ENCODE measurements at regions not wholly inside any gene's neighbourhood (a gene's known extent, or its start where the extent isn't known, plus 50 kb on each side); places are given as distances from the start of the nearest gene placed in this dataset.

GRCh38 chr3:56883828-56884227, 82.1 kb upstream of the ARHGEF3 start:
- H3K27me3 ChIP-seq (ENCODE audit: insufficient read depth, low read length): 0 out of 2 replicates have a peak, but pooled peaks cover 4% of the 10 kb centered on the region
- H3K4me1 ChIP-seq (ENCODE audit: control insufficient read depth, insufficient read depth, low read length, unreplicated experiment): peaks cover 18% of the 10 kb centered on the region
- no peak overlapping the region for H3K27ac ChIP-seq (ENCODE audit: low read depth, low read length)
- H2AFZ ChIP-seq (ENCODE audit: low read length, unreplicated experiment): no peak overlapping the region
- H3K36me3 ChIP-seq (ENCODE audit: insufficient read depth, low read length): no peaks in the 10 kb centered on the region
- H3K79me2 ChIP-seq (ENCODE audit: control insufficient read depth, insufficient read depth, low read length, unreplicated experiment): no peaks in the 10 kb centered on the region
- H3K4me3 ChIP-seq (ENCODE audit: low read depth, low read length): no peak overlapping the region

- Histone ChIP-seq H3K27ac (ENCODE audit: low read depth, low read length) (no peak overlapping the region), H3K27me3 (ENCODE audit: insufficient read depth, low read length) (0 out of 2 replicates have a peak, but pooled peaks cover 4% of the 10 kb centered on the region), H3K4me1 (ENCODE audit: control insufficient read depth, insufficient read depth, low read length, unreplicated experiment) (peaks cover 18% of the 10 kb centered on the region), H3K79me2 (ENCODE audit: control insufficient read depth, insufficient read depth, low read length, unreplicated experiment) (no peaks in the 10 kb centered on the region), H3K36me3 (ENCODE audit: insufficient read depth, low read length) (no peaks in the 10 kb centered on the region), H3K4me3 (ENCODE audit: low read depth, low read length) (no peak overlapping the region), H2AFZ (ENCODE audit: low read length, unreplicated experiment) (no peak overlapping the region)
Measured at GRCh38 chr3:56882896-56883295, 81.1 kb upstream of the ARHGEF3 start.

- 0 out of 2 replicates have a peak, but pooled peaks cover 3% of the 10 kb centered on the region for H3K27me3 ChIP-seq (ENCODE audit: insufficient read depth, low read length)
- H2AFZ ChIP-seq (ENCODE audit: low read length, unreplicated experiment): no peak overlapping the region
- H3K79me2 ChIP-seq (ENCODE audit: control insufficient read depth, insufficient read depth, low read length, unreplicated experiment): no peaks in the 10 kb centered on the region
- H3K36me3 ChIP-seq (ENCODE audit: insufficient read depth, low read length): no peaks in the 10 kb centered on the region
- no peak overlapping the region for H3K4me3 ChIP-seq (ENCODE audit: low read depth, low read length)
- no peak overlapping the region for H3K27ac ChIP-seq (ENCODE audit: low read depth, low read length)
- H3K4me1 ChIP-seq (ENCODE audit: control insufficient read depth, insufficient read depth, low read length, unreplicated experiment): peaks cover 18% of the 10 kb centered on the region
Measured at GRCh38 chr3:56881841-56882240, 80.1 kb upstream of the ARHGEF3 start.

- H3K27me3 ChIP-seq (ENCODE audit: insufficient read depth, low read length): no peaks in the 10 kb centered on the region
- H3K27ac ChIP-seq (ENCODE audit: low read depth, low read length): no peak overlapping the region
- no peak overlapping the region for H3K4me3 ChIP-seq (ENCODE audit: low read depth, low read length)
- H2AFZ ChIP-seq (ENCODE audit: low read length, unreplicated experiment): no peak overlapping the region
- H3K79me2 ChIP-seq (ENCODE audit: control insufficient read depth, insufficient read depth, low read length, unreplicated experiment): no peaks in the 10 kb centered on the region
- peaks cover 18% of the 10 kb centered on the region for H3K4me1 ChIP-seq (ENCODE audit: control insufficient read depth, insufficient read depth, low read length, unreplicated experiment)
- H3K36me3 ChIP-seq (ENCODE audit: insufficient read depth, low read length): no peaks in the 10 kb centered on the region
Measured at GRCh38 chr3:56880720-56881575, 79.2 kb upstream of the ARHGEF3 start.

GRCh38 chr3:56879436-56880215, 77.9 kb upstream of the ARHGEF3 start:
- H3K27ac ChIP-seq (ENCODE audit: low read depth, low read length): no peak overlapping the region
- no peaks in the 10 kb centered on the region for H3K27me3 ChIP-seq (ENCODE audit: insufficient read depth, low read length)
- peaks cover 18% of the 10 kb centered on the region for H3K4me1 ChIP-seq (ENCODE audit: control insufficient read depth, insufficient read depth, low read length, unreplicated experiment)
- H2AFZ ChIP-seq (ENCODE audit: low read length, unreplicated experiment): no peak overlapping the region
- no peaks in the 10 kb centered on the region for H3K36me3 ChIP-seq (ENCODE audit: insufficient read depth, low read length)
- H3K4me3 ChIP-seq (ENCODE audit: low read depth, low read length): no peak overlapping the region
- no peaks in the 10 kb centered on the region for H3K79me2 ChIP-seq (ENCODE audit: control insufficient read depth, insufficient read depth, low read length, unreplicated experiment)

- Histone ChIP-seq H3K27me3 (ENCODE audit: insufficient read depth, low read length) (no peaks in the 10 kb centered on the region), H3K4me3 (ENCODE audit: low read depth, low read length) (no peak overlapping the region), H2AFZ (ENCODE audit: low read length, unreplicated experiment) (no peak overlapping the region), H3K36me3 (ENCODE audit: insufficient read depth, low read length) (no peaks in the 10 kb centered on the region), H3K27ac (ENCODE audit: low read depth, low read length) (no peak overlapping the region), H3K79me2 (ENCODE audit: control insufficient read depth, insufficient read depth, low read length, unreplicated experiment) (no peaks in the 10 kb centered on the region), H3K4me1 (ENCODE audit: control insufficient read depth, insufficient read depth, low read length, unreplicated experiment) (peaks cover 18% of the 10 kb centered on the region)
Measured at GRCh38 chr3:56878074-56878473, 76.3 kb upstream of the ARHGEF3 start.

- H3K4me1 ChIP-seq (ENCODE audit: control insufficient read depth, insufficient read depth, low read length, unreplicated experiment): peaks cover 18% of the 10 kb centered on the region
Measured at GRCh38 chr3:56876916-56877315, 75.2 kb upstream of the ARHGEF3 start.

GRCh38 chr3:56874269-56874668, 72.5 kb upstream of the ARHGEF3 start:
- Histone ChIP-seq H3K27me3 (ENCODE audit: insufficient read depth, low read length) (no peaks in the 10 kb centered on the region), H3K79me2 (ENCODE audit: control insufficient read depth, insufficient read depth, low read length, unreplicated experiment) (no peaks in the 10 kb centered on the region), H3K4me3 (ENCODE audit: low read depth, low read length) (no peak overlapping the region), H3K36me3 (ENCODE audit: insufficient read depth, low read length) (no peaks in the 10 kb centered on the region), H3K27ac (ENCODE audit: low read depth, low read length) (no peak overlapping the region), H3K4me1 (ENCODE audit: control insufficient read depth, insufficient read depth, low read length, unreplicated experiment) (peaks cover 9% of the 10 kb centered on the region), H2AFZ (ENCODE audit: low read length, unreplicated experiment) (no peak overlapping the region)

More at GRCh38 chr3:56876916-56877315, 75.2 kb upstream of the ARHGEF3 start:
- H3K79me2 ChIP-seq (ENCODE audit: control insufficient read depth, insufficient read depth, low read length, unreplicated experiment): no peaks in the 10 kb centered on the region
- no peaks in the 10 kb centered on the region for H3K27me3 ChIP-seq (ENCODE audit: insufficient read depth, low read length)
- no peak overlapping the region for H2AFZ ChIP-seq (ENCODE audit: low read length, unreplicated experiment)
- no peak overlapping the region for H3K27ac ChIP-seq (ENCODE audit: low read depth, low read length)
- H3K4me3 ChIP-seq (ENCODE audit: low read depth, low read length): no peak overlapping the region
- H3K36me3 ChIP-seq (ENCODE audit: insufficient read depth, low read length): no peaks in the 10 kb centered on the region

- H2AFZ ChIP-seq (ENCODE audit: low read length, unreplicated experiment): no peak overlapping the region
- H3K4me1 ChIP-seq (ENCODE audit: control insufficient read depth, insufficient read depth, low read length, unreplicated experiment): peaks cover 7% of the 10 kb centered on the region
- no peak overlapping the region for H3K27ac ChIP-seq (ENCODE audit: low read depth, low read length)
Measured at GRCh38 chr3:56870436-56870835, 68.7 kb upstream of the ARHGEF3 start.

GRCh38 chr3:56869157-56869889, 67.6 kb upstream of the ARHGEF3 start:
- Histone ChIP-seq H3K4me1 (ENCODE audit: control insufficient read depth, insufficient read depth, low read length, unreplicated experiment) (peaks cover 7% of the 10 kb centered on the region), H3K36me3 (ENCODE audit: insufficient read depth, low read length) (no peaks in the 10 kb centered on the region), H2AFZ (ENCODE audit: low read length, unreplicated experiment) (no peak overlapping the region), H3K4me3 (ENCODE audit: low read depth, low read length) (no peak overlapping the region), H3K27ac (ENCODE audit: low read depth, low read length) (no peak overlapping the region), H3K79me2 (ENCODE audit: control insufficient read depth, insufficient read depth, low read length, unreplicated experiment) (no peaks in the 10 kb centered on the region), H3K27me3 (ENCODE audit: insufficient read depth, low read length) (no peaks in the 10 kb centered on the region)

More at GRCh38 chr3:56870436-56870835, 68.7 kb upstream of the ARHGEF3 start:
- no peaks in the 10 kb centered on the region for H3K36me3 ChIP-seq (ENCODE audit: insufficient read depth, low read length)
- H3K4me3 ChIP-seq (ENCODE audit: low read depth, low read length): no peak overlapping the region
- H3K27me3 ChIP-seq (ENCODE audit: insufficient read depth, low read length): no peaks in the 10 kb centered on the region
- H3K79me2 ChIP-seq (ENCODE audit: control insufficient read depth, insufficient read depth, low read length, unreplicated experiment): no peaks in the 10 kb centered on the region
